ENCODE measurements at regions not wholly inside any gene's neighbourhood (a gene's known extent, or its start where the extent isn't known, plus 50 kb on each side); places are given as distances from the start of the nearest gene placed in this dataset.

DNA sequence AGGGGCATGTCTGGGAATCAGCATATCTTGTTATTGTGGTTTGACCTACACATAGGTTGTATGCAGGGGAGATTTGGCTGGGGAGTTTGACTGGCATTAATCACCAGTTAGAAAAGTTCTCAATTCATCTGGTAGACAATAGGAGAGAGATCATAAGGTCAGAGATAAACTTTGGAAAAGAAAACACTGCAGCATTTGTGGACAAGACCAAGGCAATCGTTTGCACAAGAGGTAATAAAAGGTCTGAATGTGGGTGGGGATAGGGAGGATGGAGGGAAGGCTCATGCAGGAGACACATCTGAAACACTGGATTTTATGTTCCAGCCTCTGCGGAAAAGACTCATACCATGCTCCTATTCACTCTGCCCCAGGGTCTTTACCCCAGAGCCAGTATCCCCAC is 136.9 kb downstream of the MAIP1 start:
- H3K9me3 Mint-ChIP-seq (ENCODE audit: low read depth), result no peaks in the 10 kb centered on the region
- TF ChIP-seq, protein P1, sequence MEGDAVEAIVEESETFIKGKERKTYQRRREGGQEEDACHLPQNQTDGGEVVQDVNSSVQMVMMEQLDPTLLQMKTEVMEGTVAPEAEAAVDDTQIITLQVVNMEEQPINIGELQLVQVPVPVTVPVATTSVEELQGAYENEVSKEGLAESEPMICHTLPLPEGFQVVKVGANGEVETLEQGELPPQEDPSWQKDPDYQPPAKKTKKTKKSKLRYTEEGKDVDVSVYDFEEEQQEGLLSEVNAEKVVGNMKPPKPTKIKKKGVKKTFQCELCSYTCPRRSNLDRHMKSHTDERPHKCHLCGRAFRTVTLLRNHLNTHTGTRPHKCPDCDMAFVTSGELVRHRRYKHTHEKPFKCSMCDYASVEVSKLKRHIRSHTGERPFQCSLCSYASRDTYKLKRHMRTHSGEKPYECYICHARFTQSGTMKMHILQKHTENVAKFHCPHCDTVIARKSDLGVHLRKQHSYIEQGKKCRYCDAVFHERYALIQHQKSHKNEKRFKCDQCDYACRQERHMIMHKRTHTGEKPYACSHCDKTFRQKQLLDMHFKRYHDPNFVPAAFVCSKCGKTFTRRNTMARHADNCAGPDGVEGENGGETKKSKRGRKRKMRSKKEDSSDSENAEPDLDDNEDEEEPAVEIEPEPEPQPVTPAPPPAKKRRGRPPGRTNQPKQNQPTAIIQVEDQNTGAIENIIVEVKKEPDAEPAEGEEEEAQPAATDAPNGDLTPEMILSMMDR (IDR thresholded peaks at IDR 0.05; ENCODE audit: unreplicated experiment), result no peak

DNA sequence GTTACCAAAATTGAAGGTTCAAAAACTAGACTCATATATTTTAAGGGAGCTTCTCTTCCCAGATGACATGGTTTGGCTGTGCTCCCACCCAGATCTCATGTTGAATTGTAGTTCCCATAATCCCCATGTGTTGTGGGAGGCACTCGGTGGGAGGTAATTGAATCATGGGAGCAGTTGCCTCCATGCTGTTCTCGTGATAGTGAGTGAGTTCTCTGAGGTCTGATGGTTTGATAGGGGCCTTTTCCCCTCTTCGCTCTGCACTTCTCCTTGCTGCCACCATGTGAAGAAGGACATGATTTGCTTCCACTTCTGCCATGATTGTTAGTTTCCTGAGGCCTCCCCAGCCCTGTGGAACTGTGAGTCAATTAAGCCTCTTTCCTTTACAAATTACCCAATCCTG is 140.1 kb downstream of the MAIP1 start:
- peaks cover 42% of the 10 kb centered on the region for H3K4me1 Mint-ChIP-seq (ENCODE audit: low read depth)
- H3K4me3 Mint-ChIP-seq (ENCODE audit: low read depth), result no peak overlapping the region
- no peaks in the 10 kb centered on the region for H3K27me3 Mint-ChIP-seq
- no peaks in the 10 kb centered on the region for H3K36me3 Mint-ChIP-seq (ENCODE audit: insufficient read depth)
- H3K9me3 Mint-ChIP-seq (ENCODE audit: low read depth), result no peaks in the 10 kb centered on the region
- TF ChIP-seq, protein P1 (IDR thresholded peaks at IDR 0.05; ENCODE audit: unreplicated experiment), result no peak
- no peak for DNase-seq (ENCODE audit: low spot score, unreplicated experiment)
- H3K27ac Mint-ChIP-seq, result peak overlapping the region; percentile 22

More for the DNA sequence above, 136.9 kb downstream of the MAIP1 start:
- Mint-ChIP-seq H3K27ac (peak overlapping the region; percentile 3), H3K36me3 (ENCODE audit: insufficient read depth) (no peaks in the 10 kb centered on the region), H3K27me3 (no peaks in the 10 kb centered on the region), H3K4me1 (ENCODE audit: low read depth) (peaks cover 61% of the 10 kb centered on the region), H3K4me3 (ENCODE audit: low read depth) (no peak overlapping the region)
- DNase-seq (ENCODE audit: low spot score, unreplicated experiment), result no peak

DNA sequence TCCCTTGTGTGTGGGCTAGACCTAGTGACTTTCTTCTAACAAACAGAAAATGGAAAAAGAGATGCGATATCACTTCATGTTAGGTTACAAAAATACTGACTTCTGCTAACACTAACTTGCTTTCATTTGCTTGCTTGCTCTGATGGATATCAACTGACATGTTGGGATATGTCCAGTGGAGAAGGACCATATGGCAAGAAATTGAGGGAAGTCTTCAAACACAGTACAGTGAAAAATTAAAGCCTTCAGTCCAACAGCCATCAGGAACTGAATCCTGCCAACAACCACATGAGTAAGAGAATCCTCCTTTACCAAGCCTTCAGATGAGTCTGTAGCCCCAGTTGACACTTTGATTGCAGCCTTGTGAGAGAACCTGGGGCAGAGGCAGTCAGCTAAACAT is 143.9 kb downstream of the MAIP1 start:
- TF ChIP-seq, protein P1 (IDR thresholded peaks at IDR 0.05; ENCODE audit: unreplicated experiment), result no peak
- Mint-ChIP-seq H3K27me3 (no peaks in the 10 kb centered on the region), H3K9me3 (ENCODE audit: low read depth) (peaks cover 3% of the 10 kb centered on the region), H3K4me3 (ENCODE audit: low read depth) (no peak overlapping the region), H3K4me1 (ENCODE audit: low read depth) (peaks cover 16% of the 10 kb centered on the region), H3K27ac (no peak overlapping the region), H3K36me3 (ENCODE audit: insufficient read depth) (no peaks in the 10 kb centered on the region)
- DNase-seq (ENCODE audit: low spot score, unreplicated experiment), result no peak

DNA sequence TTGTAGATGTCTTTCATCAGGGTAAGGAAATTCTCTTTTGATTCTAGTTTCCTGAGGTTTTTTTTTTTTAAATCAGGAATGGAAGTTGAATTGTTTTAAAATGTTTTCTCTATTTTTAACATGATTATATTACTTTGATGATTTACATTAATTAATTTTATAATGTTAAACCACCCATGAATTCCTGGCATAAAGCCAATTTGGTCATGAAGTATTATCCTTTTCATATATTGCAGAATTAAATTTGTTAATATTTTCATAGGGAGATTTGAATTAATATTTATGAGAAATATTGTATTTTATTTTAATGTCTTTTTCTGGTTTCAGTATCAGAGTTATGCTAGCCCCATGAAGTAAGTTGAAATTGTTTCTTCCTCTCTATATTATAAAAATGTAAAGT is 144.6 kb downstream of the MAIP1 start:
- Mint-ChIP-seq H3K36me3 (ENCODE audit: insufficient read depth) (no peaks in the 10 kb centered on the region), H3K27me3 (no peaks in the 10 kb centered on the region), H3K4me3 (ENCODE audit: low read depth) (no peak overlapping the region), H3K4me1 (ENCODE audit: low read depth) (peaks cover 15% of the 10 kb centered on the region), H3K27ac (no peak overlapping the region), H3K9me3 (ENCODE audit: low read depth) (peaks cover 3% of the 10 kb centered on the region)
- DNase-seq (ENCODE audit: low spot score, unreplicated experiment), result no peak
- TF ChIP-seq, protein P1 (IDR thresholded peaks at IDR 0.05; ENCODE audit: unreplicated experiment), result no peak

DNA sequence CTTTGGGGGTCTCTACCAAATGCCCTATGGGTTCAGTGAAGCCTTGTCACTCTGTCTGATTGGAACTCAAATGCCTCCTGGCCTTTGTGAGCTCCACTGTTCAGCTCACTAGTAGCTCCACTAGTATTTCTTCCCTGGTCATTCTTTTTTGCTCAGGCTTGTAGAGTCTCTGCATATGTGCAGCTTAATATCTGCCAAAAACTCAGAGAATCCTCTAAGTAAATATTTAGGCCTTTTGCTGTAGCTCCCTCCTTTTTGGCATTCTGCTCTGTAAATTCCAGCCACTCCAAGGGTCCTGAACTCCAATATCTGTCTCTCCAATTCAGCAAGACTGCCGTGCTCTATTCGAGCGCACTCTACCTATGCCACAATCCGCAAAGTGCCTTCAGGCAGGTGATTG is 146.5 kb downstream of the MAIP1 start:
- peaks cover 10% of the 10 kb centered on the region for H3K4me1 Mint-ChIP-seq (ENCODE audit: low read depth)

More for the DNA sequence above, 146.5 kb downstream of the MAIP1 start:
- Mint-ChIP-seq H3K27ac (peak overlapping the region; percentile 2), H3K36me3 (ENCODE audit: insufficient read depth) (no peaks in the 10 kb centered on the region), H3K27me3 (no peaks in the 10 kb centered on the region), H3K4me3 (ENCODE audit: low read depth) (no peak overlapping the region), H3K9me3 (ENCODE audit: low read depth) (peaks cover 3% of the 10 kb centered on the region)
- TF ChIP-seq, protein P1 (IDR thresholded peaks at IDR 0.05; ENCODE audit: unreplicated experiment), result no peak
- no peak for DNase-seq (ENCODE audit: low spot score, unreplicated experiment)
